ENCODE measurements at regions not wholly inside any gene's neighbourhood (a gene's known extent, or its start where the extent isn't known, plus 50 kb on each side); places are given as distances from the start of the nearest gene placed in this dataset.

- TF ChIP-seq ETS1 (IDR thresholded peaks at IDR 0.05) (no peak), JUNB (IDR thresholded peaks at IDR 0.05; ENCODE audit: unreplicated experiment) (no peak), NANOG (IDR thresholded peaks at IDR 0.05; ENCODE audit: borderline replicate concordance) (no peak), REST (IDR thresholded peaks at IDR 0.05; ENCODE audit: unreplicated experiment) (no peak), CTCF (conservative IDR thresholded peaks at IDR 0.05; ENCODE audit: low read depth in 2 of 2) (no peak), CREB1 (CRISPR knock-in tag; IDR thresholded peaks at IDR 0.05; ENCODE audit: low read depth) (no peak), POLR2AphosphoS5 (IDR thresholded peaks at IDR 0.05; ENCODE audit: low read depth) (no peak), ZNF114 (CRISPR knock-in tag; IDR thresholded peaks at IDR 0.05) (no peak), ZNF331 (CRISPR knock-in tag; IDR thresholded peaks at IDR 0.05; ENCODE audit: low read depth) (no peak), EZH2 (IDR thresholded peaks at IDR 0.05; ENCODE audit: low read depth, unreplicated experiment) (no peak)
Measured at GRCh38 chr13:89966524-89966923, 1381.0 kb upstream of the MIR17HG start (continued).

DNA sequence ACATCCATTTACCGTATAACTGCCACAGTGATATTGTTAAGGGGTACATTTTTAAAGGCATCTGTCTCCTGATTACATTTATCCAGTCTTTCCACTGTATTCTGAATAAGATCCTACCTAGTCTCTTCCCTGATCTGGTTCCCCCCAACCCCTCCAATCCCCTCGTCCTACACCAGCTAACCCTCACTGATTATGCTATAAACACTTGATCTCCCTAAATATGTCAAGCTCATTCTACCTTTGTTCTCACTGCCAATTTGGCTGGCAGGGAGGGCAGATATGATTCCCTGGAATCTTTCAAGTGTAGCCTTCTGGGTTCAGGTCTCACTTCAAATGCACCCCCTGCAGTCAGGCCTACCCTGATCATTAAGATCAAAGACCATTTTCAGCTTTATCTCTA, 1379.8 kb upstream of the MIR17HG start:
- Histone ChIP-seq H3K4me2 (no peak overlapping the region), H4K20me1 (replicated peaks; ENCODE audit: insufficient read depth) (no peaks in the 10 kb centered on the region), H3K4me1 (ENCODE audit: insufficient read depth) (no peaks in the 10 kb centered on the region; the same call in 1 of the 2 replicates), H3K27ac (ENCODE audit: low read depth) (no peak overlapping the region), H3K9me2 (ENCODE audit: insufficient read depth) (no peaks in the 10 kb centered on the region), H3K79me2 (replicated peaks; ENCODE audit: insufficient read depth) (no peaks in the 10 kb centered on the region), H2AFZ (no peak overlapping the region), H3K27me3 (ENCODE audit: insufficient read depth) (peaks cover 49% of the 10 kb centered on the region), H3K36me3 (ENCODE audit: insufficient read depth) (no peaks in the 10 kb centered on the region), H3K4me3 (no peak overlapping the region), H3F3A (replicated peaks; ENCODE audit: low read depth) (no peaks in the 10 kb centered on the region)
- H3K4me1 Mint-ChIP-seq: peaks cover 11% of the 10 kb centered on the region; the same call in 2 of the 3 replicates
- H3K4me3 Mint-ChIP-seq: no peak overlapping the region
- ATAC-seq: no peak
- no peak for DNase-seq (ENCODE audit: low spot score)
- no peak for TF ChIP-seq EZH2 (IDR thresholded peaks at IDR 0.05; ENCODE audit: low read depth, unreplicated experiment)
- H3K36me3 Mint-ChIP-seq (ENCODE audit: low read depth): no peaks in the 10 kb centered on the region
- no peaks in the 10 kb centered on the region for H3K9me3 Mint-ChIP-seq
- peaks cover 2% of the 10 kb centered on the region for H3K27me3 Mint-ChIP-seq (ENCODE audit: insufficient read depth, low read depth, poor library complexity)
- H3K27ac Mint-ChIP-seq: no peak overlapping the region

Measured in GM23338 (cell line).